Natural killer cell (primary cell): ENCODE measurements at regions not wholly inside any gene's neighbourhood (a gene's known extent, or its start where the extent isn't known, plus 50 kb on each side); places are given as distances from the start of the nearest gene placed in this dataset.
A peak's percentile ranks its signal among the peaks of the same experiment; 100 is the strongest.
"Not testable (repeated sequence)": the region's sequence is repeated elsewhere in the genome, so short reads cannot be mapped to it uniquely, and the experiment has no call there.

Experiments
- ATAC-seq, 3 donors: fragments of 150-1000 bp in 2 of 3; fragments of 200-7000 bp in 1 of 3; cut with Tn5 transposase; 1 replicate in 1 of 3; 2 replicates in 2 of 3; pipeline ENCODE4 v1.10.0; 2021; ENCODE audit warnings: mild to moderate bottlenecking in 2 of 3, moderate library complexity in 2 of 3
- DNase-seq, 2 donors: peaks; one replicate each; pipeline versions ENCODE4 v3.0.0 to v3.0.0-alpha.2; 2013 to 2021; ENCODE audit warnings: mixed read lengths in 1 of 2
- H3K27ac ChIP-seq: one replicate; pipeline ENCODE4 v1.5.1; 2013; ENCODE audit warnings: mild to moderate bottlenecking, low read length
- H3K27me3 ChIP-seq: one replicate; pipeline ENCODE4 v1.6.1; 2013; ENCODE audit warnings: low read length; ENCODE audit not compliant: control insufficient read depth, insufficient read depth
- H3K36me3 ChIP-seq: one replicate; pipeline ENCODE4 v1.6.1; 2013; ENCODE audit warnings: low read length; ENCODE audit not compliant: control insufficient read depth, insufficient read depth
- H3K4me1 ChIP-seq: one replicate; pipeline ENCODE4 v1.6.1; 2013; ENCODE audit warnings: low read length; ENCODE audit not compliant: control insufficient read depth, insufficient read depth
- H3K4me3 ChIP-seq: one replicate; pipeline ENCODE4 v1.5.1; 2013; ENCODE audit warnings: low read length
- H3K9me3 ChIP-seq: one replicate; pipeline ENCODE4 v1.6.1; 2013; ENCODE audit warnings: low read length; ENCODE audit not compliant: control insufficient read depth, insufficient read depth
- H3K27ac Mint-ChIP-seq, 2 donors: one replicate each; pipeline ENCODE4 v1.8.0; 2022; ENCODE audit warnings: mild to moderate bottlenecking in 2 of 2, mixed read lengths in 2 of 2, moderate library complexity in 1 of 2
- H3K27me3 Mint-ChIP-seq, 2 donors: one replicate each; pipeline ENCODE4 v1.8.0; 2022; ENCODE audit warnings: low read depth in 2 of 2, mixed read lengths in 2 of 2
- H3K36me3 Mint-ChIP-seq: one replicate; pipeline ENCODE4 v1.8.0; 2022; ENCODE audit warnings: mixed read lengths
- H3K4me1 Mint-ChIP-seq, 2 donors: one replicate each; pipeline ENCODE4 v1.8.0; 2022; ENCODE audit warnings: mixed read lengths in 2 of 2
- H3K4me3 Mint-ChIP-seq: one replicate; pipeline ENCODE4 v1.8.0; 2022; ENCODE audit warnings: mild to moderate bottlenecking, moderate library complexity, mixed read lengths
- H3K9me3 Mint-ChIP-seq, 2 donors: one replicate each; pipeline ENCODE4 v1.8.0; 2022; ENCODE audit warnings: mixed read lengths in 2 of 2
- CTCF ChIP-seq: fragments of 200-600 bp; IDR thresholded peaks from one replicate; pipeline ENCODE4 v1.8.0; 2022; ENCODE audit warnings: antibody characterized with exemption
- WGBS: methylation state at CpG from one replicate; pipeline ENCODE4 v1.1.7; 2013; ENCODE audit warnings: missing lambda C conversion rate; ENCODE audit not compliant: insufficient coverage; 5-methylcytosine and 5-hydroxymethylcytosine counted together
- intact Hi-C: fragments of 100-400 bp; cut with micrococcal nuclease; formaldehyde crosslinking; loops from one replicate; pipeline ENCODE4 v1.14.2; 2022

- peaks cover 27 to 29% of the 10 kb centered on the region in 2 donors for H3K9me3 Mint-ChIP-seq
- H3K4me3 Mint-ChIP-seq = no peak overlapping the region
These were observed 1146.6 kb downstream of the RPIA start for GRCh38 chr2:89837962-89838625.

GRCh38 chr2:89840175-89840574, 1148.7 kb downstream of the RPIA start:
- peak in 1 of 3 donors; percentile 34 for ATAC-seq
- DNase-seq, H3K4me3 ChIP-seq, H3K27me3 Mint-ChIP-seq, H3K4me3 Mint-ChIP-seq, intact Hi-C loops, H3K27ac ChIP-seq, H3K36me3 Mint-ChIP-seq, H3K27ac Mint-ChIP-seq, H3K27me3 ChIP-seq, H3K36me3 ChIP-seq: not testable (repeated sequence)
- peaks cover 0 to 20% of the 10 kb centered on the region in 2 donors for H3K4me1 Mint-ChIP-seq
- H3K9me3 Mint-ChIP-seq = peaks cover 27 to 28% of the 10 kb centered on the region in 2 donors
- 66% methylated on average over 9 of the region's 9 CpGs for WGBS
- peaks cover 15% of the 10 kb centered on the region for H3K4me1 ChIP-seq
- peaks cover 12% of the 10 kb centered on the region for H3K9me3 ChIP-seq

More at GRCh38 chr2:89837962-89838625, 1146.6 kb downstream of the RPIA start:
- peaks cover 0 to 10% of the 10 kb centered on the region in 2 donors for H3K27me3 Mint-ChIP-seq
- Histone ChIP-seq H3K9me3 (peaks cover 15% of the 10 kb centered on the region), H3K27me3 (no peaks in the 10 kb centered on the region), H3K4me1 (peaks cover 15% of the 10 kb centered on the region), H3K27ac (no peak overlapping the region), H3K4me3 (no peak overlapping the region), H3K36me3 (no peaks in the 10 kb centered on the region)
- 70% methylated on average over 11 of the region's 11 CpGs for WGBS
- intact Hi-C loops = no loop called here
- TF ChIP-seq CTCF = no peak
- ATAC-seq (peak in 1 of 3 donors; percentile 45), DNase-seq (no peak)
- no peak overlapping the region for H3K27ac Mint-ChIP-seq
- H3K36me3 Mint-ChIP-seq = no peaks in the 10 kb centered on the region
- peaks cover 0 to 20% of the 10 kb centered on the region in 2 donors for H3K4me1 Mint-ChIP-seq

GRCh38 chr2:89840781-89841475, 1149.5 kb downstream of the RPIA start:
- DNase-seq, H3K4me3 Mint-ChIP-seq, intact Hi-C loops, H3K4me3 ChIP-seq, H3K36me3 Mint-ChIP-seq, H3K27ac ChIP-seq, H3K36me3 ChIP-seq, H3K27me3 ChIP-seq, H3K27ac Mint-ChIP-seq: not testable (repeated sequence)
- WGBS = 69% methylated on average over 10 of the region's 10 CpGs
- Mint-ChIP-seq H3K27me3 (peaks cover 5 to 13% of the 10 kb centered on the region in 2 donors), H3K4me1 (peaks cover 4 to 23% of the 10 kb centered on the region in 2 donors), H3K9me3 (peaks cover 19 to 25% of the 10 kb centered on the region in 2 donors)
- ATAC-seq = peak in 1 of 3 donors; percentile 51
- peaks cover 15% of the 10 kb centered on the region for H3K4me1 ChIP-seq
- H3K9me3 ChIP-seq = peaks cover 12% of the 10 kb centered on the region

- DNase-seq = no peak
- H3K4me3 Mint-ChIP-seq = no peak overlapping the region
- intact Hi-C loops = no loop called here
These were observed 1150.0 kb downstream of the RPIA start for GRCh38 chr2:89841476-89841840.

More at GRCh38 chr2:89841476-89841840, 1150.0 kb downstream of the RPIA start:
- Mint-ChIP-seq H3K27me3 (peaks cover 10 to 13% of the 10 kb centered on the region in 2 donors), H3K27ac (no peak overlapping the region), H3K9me3 (peaks cover 15 to 22% of the 10 kb centered on the region in 2 donors), H3K4me1 (peaks cover 10 to 25% of the 10 kb centered on the region in 2 donors), H3K36me3 (peaks cover 9% of the 10 kb centered on the region)
- ATAC-seq = no peak
- 32% methylated on average over 3 of the region's 3 CpGs for WGBS
- TF ChIP-seq CTCF = no peak
- Histone ChIP-seq H3K4me3 (no peak overlapping the region), H3K27me3 (no peaks in the 10 kb centered on the region), H3K4me1 (peaks cover 15% of the 10 kb centered on the region), H3K36me3 (no peaks in the 10 kb centered on the region), H3K27ac (no peak overlapping the region), H3K9me3 (peaks cover 10% of the 10 kb centered on the region)
